DND-41 (cell line): ENCODE measurements at regions not wholly inside any gene's neighbourhood (a gene's known extent, or its start where the extent isn't known, plus 50 kb on each side); places are given as distances from the start of the nearest gene placed in this dataset.

Source experiments
- EZH2 ChIP-seq: IDR thresholded peaks from 3 replicates; pipeline ENCODE4 v1.6.1; 2012; ENCODE audit warnings: borderline replicate concordance, low read depth, mild to moderate bottlenecking, moderate library complexity, low read length, inconsistent platforms; ENCODE audit not compliant: severe bottlenecking
- TF ChIP-seq, protein P1 (sequence below): IDR thresholded peaks from 2 replicates; pipeline ENCODE4 v1.5.1; 2012; ENCODE audit warnings: borderline replicate concordance, low read length, moderate library complexity, mild to moderate bottlenecking; ENCODE audit not compliant: poor library complexity, severe bottlenecking; ENCODE audit errors: extremely low read depth

DNA sequence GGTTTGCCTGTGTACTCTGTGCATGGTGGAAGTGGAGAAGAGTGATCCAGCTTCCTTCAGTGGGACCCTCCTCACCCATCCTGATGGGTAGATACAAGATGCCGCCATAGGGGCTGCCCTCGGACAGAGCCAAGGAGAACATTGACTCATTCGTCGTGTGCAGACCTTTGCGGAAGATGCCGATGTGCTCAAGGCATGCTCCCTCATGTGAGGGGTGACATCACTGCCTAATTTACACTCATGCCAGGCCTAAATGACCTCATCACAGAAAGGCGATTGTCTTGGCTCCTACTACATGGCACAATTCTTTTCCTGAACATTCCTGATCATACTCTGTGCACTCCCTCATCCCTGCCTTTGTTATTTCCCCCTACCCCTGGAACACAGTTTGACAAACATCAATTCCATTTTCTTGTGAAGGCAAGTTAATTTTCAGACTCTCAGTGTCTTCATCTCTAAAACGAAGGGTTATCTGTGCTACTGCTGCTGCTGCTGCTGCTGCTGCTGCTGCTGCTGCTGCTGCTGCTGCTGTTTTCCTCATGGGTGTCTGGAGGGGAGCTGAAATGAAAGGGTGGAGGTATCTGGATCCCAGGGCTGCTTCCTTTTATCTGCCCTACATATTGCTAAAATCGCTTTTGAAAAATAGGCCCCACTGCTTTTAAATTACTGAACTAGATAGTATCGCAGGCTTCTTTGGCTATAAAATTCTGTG is 146.5 kb upstream of the ARGLU1 start:
- TF ChIP-seq, protein P1, sequence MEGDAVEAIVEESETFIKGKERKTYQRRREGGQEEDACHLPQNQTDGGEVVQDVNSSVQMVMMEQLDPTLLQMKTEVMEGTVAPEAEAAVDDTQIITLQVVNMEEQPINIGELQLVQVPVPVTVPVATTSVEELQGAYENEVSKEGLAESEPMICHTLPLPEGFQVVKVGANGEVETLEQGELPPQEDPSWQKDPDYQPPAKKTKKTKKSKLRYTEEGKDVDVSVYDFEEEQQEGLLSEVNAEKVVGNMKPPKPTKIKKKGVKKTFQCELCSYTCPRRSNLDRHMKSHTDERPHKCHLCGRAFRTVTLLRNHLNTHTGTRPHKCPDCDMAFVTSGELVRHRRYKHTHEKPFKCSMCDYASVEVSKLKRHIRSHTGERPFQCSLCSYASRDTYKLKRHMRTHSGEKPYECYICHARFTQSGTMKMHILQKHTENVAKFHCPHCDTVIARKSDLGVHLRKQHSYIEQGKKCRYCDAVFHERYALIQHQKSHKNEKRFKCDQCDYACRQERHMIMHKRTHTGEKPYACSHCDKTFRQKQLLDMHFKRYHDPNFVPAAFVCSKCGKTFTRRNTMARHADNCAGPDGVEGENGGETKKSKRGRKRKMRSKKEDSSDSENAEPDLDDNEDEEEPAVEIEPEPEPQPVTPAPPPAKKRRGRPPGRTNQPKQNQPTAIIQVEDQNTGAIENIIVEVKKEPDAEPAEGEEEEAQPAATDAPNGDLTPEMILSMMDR = no peak
- no peak for TF ChIP-seq EZH2
